Keratinocyte (primary cell): ENCODE measurements at regions not wholly inside any gene's neighbourhood (a gene's known extent, or its start where the extent isn't known, plus 50 kb on each side); places are given as distances from the start of the nearest gene placed in this dataset.

Experiments
- DNase-seq: peaks from one replicate; pipeline ENCODE4 v3.0.0-alpha.2; 2011; ENCODE audit warnings: low read depth, missing footprints, low spot score
- FAIRE-seq: peaks from 2 replicates; lab custom pipeline; 2011; peaks lifted over from hg19 to GRCh38; lab: Jason Lieb, UNC
- H2AFZ ChIP-seq: 2 replicates; pipeline ENCODE4 v1.6.0; 2012; ENCODE audit warnings: low read length, control low read depth, inconsistent platforms; ENCODE audit not compliant: control insufficient read depth
- H3K27ac ChIP-seq: 2 replicates; pipeline ENCODE4 v1.5.1; 2011; ENCODE audit warnings: low read length; ENCODE audit not compliant: control insufficient read depth, insufficient read depth
- H3K27me3 ChIP-seq: 3 replicates; pipeline ENCODE4 v1.6.0; 2011; ENCODE audit warnings: low read length; ENCODE audit not compliant: control insufficient read depth, insufficient read depth; ENCODE audit errors: extremely low read depth
- H3K36me3 ChIP-seq, 2 experiments: 2 replicates in 1 of 2; 3 replicates in 1 of 2; pipeline ENCODE4 v1.5.1; 2011; ENCODE audit warnings: low read length in 2 of 2, mild to moderate bottlenecking in 1 of 2; ENCODE audit not compliant: control insufficient read depth in 2 of 2, insufficient read depth in 2 of 2; ENCODE audit errors: extremely low read depth in 1 of 2
- H3K4me1 ChIP-seq: 3 replicates; pipeline ENCODE4 v1.5.1; 2011; ENCODE audit warnings: low read length; ENCODE audit not compliant: control insufficient read depth, insufficient read depth; ENCODE audit errors: extremely low read depth
- H3K4me2 ChIP-seq: 3 replicates; pipeline ENCODE4 v1.6.0; 2011; ENCODE audit warnings: low read depth, low read length; ENCODE audit not compliant: control insufficient read depth, insufficient read depth; ENCODE audit errors: extremely low read depth
- H3K4me3 ChIP-seq, 3 experiments: fragments of 200-600 bp in 1 of 3; sonication (generic) in 1 of 3; 2 replicates in 2 of 3; 3 replicates in 1 of 3; pipeline ENCODE4 v1.5.1; 2011 to 2016; ENCODE audit warnings: low read length in 3 of 3, mild to moderate bottlenecking in 3 of 3, control low read depth in 2 of 3, inconsistent platforms in 1 of 3, low read depth in 1 of 3, mixed read lengths in 1 of 3, mixed run types in 1 of 3, moderate library complexity in 1 of 3; ENCODE audit not compliant: control insufficient read depth in 2 of 3, insufficient read depth in 2 of 3; ENCODE audit errors: extremely low read depth in 1 of 3
- H3K79me2 ChIP-seq: 2 replicates; pipeline ENCODE4 v1.6.0; 2012; ENCODE audit warnings: low read length; ENCODE audit not compliant: control insufficient read depth, insufficient read depth
- H3K9ac ChIP-seq: 3 replicates; pipeline ENCODE4 v1.6.0; 2011; ENCODE audit warnings: low read length; ENCODE audit not compliant: control insufficient read depth, insufficient read depth; ENCODE audit errors: extremely low read depth
- H3K9me1 ChIP-seq: 3 replicates; pipeline ENCODE4 v1.6.0; 2011; ENCODE audit warnings: low read length; ENCODE audit not compliant: control insufficient read depth, insufficient read depth; ENCODE audit errors: extremely low read depth
- H3K9me3 ChIP-seq: 2 replicates; pipeline ENCODE4 v1.5.1; 2012; ENCODE audit warnings: low read depth, low read length; ENCODE audit not compliant: control insufficient read depth
- H4K20me1 ChIP-seq: 3 replicates; pipeline ENCODE4 v1.6.0; 2011; ENCODE audit warnings: low read length; ENCODE audit not compliant: control insufficient read depth, insufficient read depth; ENCODE audit errors: extremely low read depth
- EZH2 ChIP-seq: IDR thresholded peaks from one replicate; pipeline ENCODE4 v1.6.1; 2012; ENCODE audit warnings: inconsistent platforms, mild to moderate bottlenecking, low read length, moderate library complexity
- dilution Hi-C: fragments of 300-500 bp; cut with MboI; formaldehyde crosslinking; loops from one replicate; pipeline ENCODE4 v1.7.0; 2020; ENCODE audit warnings: low sequenced_read_pairs; ENCODE audit not compliant: extremely low pct_ligation_motif_present
- TF ChIP-seq, protein P1 (sequence below), 3 experiments: IDR thresholded peaks in 1 of 3; conservative IDR thresholded peaks in 1 of 3; optimal IDR thresholded peaks in 1 of 3; 2 replicates in 2 of 3; 3 replicates in 1 of 3; pipeline versions ENCODE3 to v1.5.1; 2011; ENCODE audit warnings: low read length in 3 of 3, mild to moderate bottlenecking in 3 of 3, moderate library complexity in 2 of 3, control low read depth in 1 of 3, inconsistent platforms in 1 of 3; ENCODE audit not compliant: insufficient read depth in 2 of 3; ENCODE audit errors: extremely low read depth in 1 of 3

DNA sequence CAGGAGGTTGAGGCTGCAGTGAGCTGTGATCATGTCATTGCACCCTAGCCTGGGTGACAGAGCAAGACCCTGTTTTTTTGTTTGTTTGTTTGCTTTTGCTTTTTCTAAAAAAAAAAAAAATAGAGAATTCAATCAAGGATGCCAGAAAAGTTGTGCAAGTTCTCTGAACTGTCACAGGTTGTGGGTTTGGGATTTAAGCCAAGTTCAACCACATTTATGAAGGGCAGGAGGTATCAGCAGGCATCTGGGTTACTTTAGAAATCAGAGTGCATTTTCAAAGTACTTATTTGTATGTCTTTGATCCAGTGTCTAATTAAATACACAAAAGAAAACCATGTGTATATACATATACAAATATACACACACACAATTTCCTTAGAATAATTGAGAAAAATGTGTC lies 151.2 kb upstream of the MINDY3 start:
- FAIRE-seq (no peak), DNase-seq (no peak)
- dilution Hi-C loops, result no loop called here
- Histone ChIP-seq H3K4me1 (no peaks in the 10 kb centered on the region), H3K9me1 (no peaks in the 10 kb centered on the region), H3K27ac (no peak overlapping the region), H3K79me2 (no peaks in the 10 kb centered on the region), H3K9ac (no peak overlapping the region), H3K4me3 (no peak overlapping the region), H4K20me1 (no peaks in the 10 kb centered on the region), H3K9me3 (no peaks in the 10 kb centered on the region), H3K4me2 (no peak overlapping the region), H3K36me3 (no peaks in the 10 kb centered on the region), H3K27me3 (no peaks in the 10 kb centered on the region), H2AFZ (no peak overlapping the region)
- TF ChIP-seq, protein P1, sequence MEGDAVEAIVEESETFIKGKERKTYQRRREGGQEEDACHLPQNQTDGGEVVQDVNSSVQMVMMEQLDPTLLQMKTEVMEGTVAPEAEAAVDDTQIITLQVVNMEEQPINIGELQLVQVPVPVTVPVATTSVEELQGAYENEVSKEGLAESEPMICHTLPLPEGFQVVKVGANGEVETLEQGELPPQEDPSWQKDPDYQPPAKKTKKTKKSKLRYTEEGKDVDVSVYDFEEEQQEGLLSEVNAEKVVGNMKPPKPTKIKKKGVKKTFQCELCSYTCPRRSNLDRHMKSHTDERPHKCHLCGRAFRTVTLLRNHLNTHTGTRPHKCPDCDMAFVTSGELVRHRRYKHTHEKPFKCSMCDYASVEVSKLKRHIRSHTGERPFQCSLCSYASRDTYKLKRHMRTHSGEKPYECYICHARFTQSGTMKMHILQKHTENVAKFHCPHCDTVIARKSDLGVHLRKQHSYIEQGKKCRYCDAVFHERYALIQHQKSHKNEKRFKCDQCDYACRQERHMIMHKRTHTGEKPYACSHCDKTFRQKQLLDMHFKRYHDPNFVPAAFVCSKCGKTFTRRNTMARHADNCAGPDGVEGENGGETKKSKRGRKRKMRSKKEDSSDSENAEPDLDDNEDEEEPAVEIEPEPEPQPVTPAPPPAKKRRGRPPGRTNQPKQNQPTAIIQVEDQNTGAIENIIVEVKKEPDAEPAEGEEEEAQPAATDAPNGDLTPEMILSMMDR (optimal IDR thresholded peaks at IDR 0.05 in 1 of 3, IDR thresholded peaks at IDR 0.05 in 1 of 3, conservative IDR thresholded peaks at IDR 0.05 in 1 of 3; ENCODE audit: extremely low read depth in 1 of 3, insufficient read depth in 2 of 3, low read length in 3 of 3), result no peak
- no peak for TF ChIP-seq EZH2

- dilution Hi-C loops, result no loop called here
- no peak overlapping the region for H2AFZ ChIP-seq
- H3K4me2 ChIP-seq, result no peak overlapping the region
- no peaks in the 10 kb centered on the region for H3K9me3 ChIP-seq
- no peak overlapping the region for H3K9ac ChIP-seq
- no peaks in the 10 kb centered on the region for H3K9me1 ChIP-seq
- DNase-seq (no peak), FAIRE-seq (no peak)
- H3K36me3 ChIP-seq, result no peaks in the 10 kb centered on the region
- H3K27me3 ChIP-seq, result no peaks in the 10 kb centered on the region
- H3K4me1 ChIP-seq, result no peaks in the 10 kb centered on the region
- no peaks in the 10 kb centered on the region for H3K79me2 ChIP-seq
- TF ChIP-seq, protein P1 (optimal IDR thresholded peaks at IDR 0.05 in 1 of 3, IDR thresholded peaks at IDR 0.05 in 1 of 3, conservative IDR thresholded peaks at IDR 0.05 in 1 of 3; ENCODE audit: extremely low read depth in 1 of 3, insufficient read depth in 2 of 3, low read length in 3 of 3), result no peak
- no peak for TF ChIP-seq EZH2
- no peak overlapping the region for H3K27ac ChIP-seq
- no peaks in the 10 kb centered on the region for H4K20me1 ChIP-seq
- no peak overlapping the region for H3K4me3 ChIP-seq
Observed at GRCh38 chr10:16014469-16014868, 154.2 kb upstream of the MINDY3 start.
